ENCODE measurements at regions not wholly inside any gene's neighbourhood (a gene's known extent, or its start where the extent isn't known, plus 50 kb on each side); places are given as distances from the start of the nearest gene placed in this dataset.

- no peak for DNase-seq
- Mint-ChIP-seq H3K27me3 (ENCODE audit: low read depth in 3 of 3) (peaks cover 3 to 4% (median 4%) of the 10 kb centered on the region in 3 donors), H3K4me3 (no peak overlapping the region), H3K4me1 (peaks cover 0 to 8% of the 10 kb centered on the region in 2 donors), H3K27ac (no peak overlapping the region), H3K9me3 (peaks cover 0 to 10% (median 3%) of the 10 kb centered on the region in 6 donors), H3K36me3 (no peaks in the 10 kb centered on the region)
Observed at GRCh38 chr1:213679153-213679552, 308.6 kb upstream of the PROX1 start.

DNA sequence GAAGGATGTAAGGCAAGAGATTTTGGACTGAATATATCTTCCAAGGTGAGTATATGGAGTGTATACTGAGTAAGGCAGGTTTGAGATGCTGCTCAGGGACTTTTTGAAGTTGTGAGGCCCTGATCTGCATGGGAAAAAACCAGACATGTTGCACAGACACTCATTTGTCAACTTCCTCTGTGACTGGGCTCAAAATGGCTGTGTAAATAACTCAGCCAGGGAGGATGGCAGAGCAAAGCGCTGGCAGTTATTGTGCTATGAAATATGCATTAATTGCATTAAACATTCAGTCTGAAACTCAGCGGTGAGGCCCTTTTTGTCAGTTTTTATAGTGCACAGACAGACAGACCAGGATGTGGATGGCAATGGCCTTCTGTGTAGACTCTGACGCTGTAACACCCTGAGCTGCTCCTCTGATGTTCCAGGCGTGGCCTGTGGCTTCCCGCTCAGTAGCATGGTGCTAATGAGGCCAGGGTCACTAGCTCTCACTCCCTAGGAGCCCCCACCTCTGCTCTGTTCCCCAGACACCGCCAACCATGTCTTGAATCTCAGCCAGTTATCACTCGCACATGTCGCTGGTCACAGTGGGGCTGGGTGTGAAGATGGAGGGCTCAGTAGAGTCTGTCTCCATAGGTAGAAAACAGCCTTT is 307.0 kb upstream of the PROX1 start:
- Mint-ChIP-seq H3K9me3 (peaks cover 0 to 13% (median 4%) of the 10 kb centered on the region in 6 donors), H3K4me3 (no peak overlapping the region), H3K27ac (peak overlapping the region in 3 of 6 donors; percentile 58 to 92 (median 85)), H3K36me3 (no peaks in the 10 kb centered on the region), H3K27me3 (ENCODE audit: low read depth in 3 of 3) (peaks cover 0 to 5% (median 4%) of the 10 kb centered on the region in 3 donors), H3K4me1 (peaks cover 0 to 8% of the 10 kb centered on the region in 2 donors)
- peak in 2 of 3 donors; percentile 43 to 54 for DNase-seq

DNA sequence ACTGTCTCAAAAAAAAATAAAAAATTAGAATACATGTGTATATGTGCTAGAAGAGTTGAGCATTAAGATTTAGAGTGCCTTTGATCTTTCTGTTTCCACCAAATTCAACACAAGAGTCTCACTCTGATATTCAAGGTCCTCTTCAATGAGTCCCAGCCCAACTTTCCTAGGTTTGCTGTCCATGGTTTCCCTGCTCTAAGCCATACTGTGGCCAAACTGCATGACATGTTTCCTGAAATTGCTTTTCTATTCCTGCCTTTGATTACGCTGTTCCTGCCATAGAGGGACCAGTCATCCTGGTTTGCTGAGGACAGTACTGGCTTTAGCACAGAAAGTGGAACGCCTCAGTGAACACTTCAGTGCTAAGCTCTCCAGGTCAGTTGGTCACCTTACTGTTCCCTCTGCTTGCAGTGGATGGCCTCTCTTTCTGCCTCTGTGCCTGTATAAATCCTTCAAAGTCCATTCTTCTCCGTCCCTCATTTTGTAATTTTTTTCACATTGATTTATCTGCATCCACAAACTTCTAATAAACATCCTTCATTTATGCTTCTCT is 305.9 kb upstream of the PROX1 start:
- Mint-ChIP-seq H3K36me3 (no peaks in the 10 kb centered on the region), H3K27me3 (ENCODE audit: low read depth in 3 of 3) (peaks cover 0 to 4% (median 3%) of the 10 kb centered on the region in 3 donors), H3K4me3 (no peak overlapping the region), H3K9me3 (peaks cover 0 to 13% (median 3%) of the 10 kb centered on the region in 6 donors), H3K4me1 (peaks cover 0 to 8% of the 10 kb centered on the region in 2 donors), H3K27ac (no peak overlapping the region)
- no peak for DNase-seq

DNA sequence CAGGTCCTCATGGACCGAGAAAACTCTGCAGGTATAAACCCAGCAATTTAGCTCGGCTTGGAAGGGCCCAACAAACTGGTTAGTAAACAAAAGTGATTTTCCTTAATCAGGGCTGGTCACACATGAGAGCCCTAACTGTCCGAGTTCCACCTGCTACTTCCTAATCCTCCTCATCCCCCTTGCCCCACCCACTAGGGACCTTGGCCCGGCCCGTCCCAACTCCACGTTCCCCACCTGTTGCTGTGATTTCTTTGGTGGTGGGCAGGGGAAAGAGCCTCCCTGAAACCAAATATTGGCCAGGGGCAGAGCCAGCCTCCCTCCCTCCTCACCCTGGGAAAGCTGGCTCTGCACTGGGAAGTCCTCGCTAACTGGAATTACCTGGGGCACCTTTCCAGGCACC is 304.2 kb upstream of the PROX1 start:
- Mint-ChIP-seq H3K27me3 (ENCODE audit: low read depth in 3 of 3) (peaks cover 0 to 4% (median 3%) of the 10 kb centered on the region in 3 donors), H3K9me3 (peaks cover 0 to 16% (median 2%) of the 10 kb centered on the region in 6 donors), H3K36me3 (no peaks in the 10 kb centered on the region), H3K4me1 (peaks cover 0 to 8% of the 10 kb centered on the region in 2 donors), H3K4me3 (no peak overlapping the region), H3K27ac (no peak overlapping the region)
- DNase-seq: no peak

- H3K27me3 Mint-ChIP-seq (ENCODE audit: low read depth in 3 of 3): peaks cover 0 to 3% (median 3%) of the 10 kb centered on the region in 3 donors
- no peak overlapping the region for H3K4me3 Mint-ChIP-seq
- H3K27ac Mint-ChIP-seq: no peak overlapping the region
- H3K4me1 Mint-ChIP-seq: peaks cover 0 to 8% of the 10 kb centered on the region in 2 donors
- no peak for DNase-seq
- peaks cover 0 to 19% (median 3%) of the 10 kb centered on the region in 6 donors for H3K9me3 Mint-ChIP-seq
- no peaks in the 10 kb centered on the region for H3K36me3 Mint-ChIP-seq
Observed at GRCh38 chr1:213684454-213684853, 303.3 kb upstream of the PROX1 start.

- H3K36me3 Mint-ChIP-seq: no peaks in the 10 kb centered on the region
- H3K4me3 Mint-ChIP-seq: no peak overlapping the region
- peaks cover 0 to 5% (median 2%) of the 10 kb centered on the region in 3 donors for H3K27me3 Mint-ChIP-seq (ENCODE audit: low read depth in 3 of 3)
- H3K9me3 Mint-ChIP-seq: peaks cover 0 to 19% (median 3%) of the 10 kb centered on the region in 6 donors
- H3K4me1 Mint-ChIP-seq: peaks cover 0 to 2% of the 10 kb centered on the region in 2 donors
- H3K27ac Mint-ChIP-seq: no peak overlapping the region
- no peak for DNase-seq
Observed at GRCh38 chr1:213685992-213686582, 301.7 kb upstream of the PROX1 start.

DNA sequence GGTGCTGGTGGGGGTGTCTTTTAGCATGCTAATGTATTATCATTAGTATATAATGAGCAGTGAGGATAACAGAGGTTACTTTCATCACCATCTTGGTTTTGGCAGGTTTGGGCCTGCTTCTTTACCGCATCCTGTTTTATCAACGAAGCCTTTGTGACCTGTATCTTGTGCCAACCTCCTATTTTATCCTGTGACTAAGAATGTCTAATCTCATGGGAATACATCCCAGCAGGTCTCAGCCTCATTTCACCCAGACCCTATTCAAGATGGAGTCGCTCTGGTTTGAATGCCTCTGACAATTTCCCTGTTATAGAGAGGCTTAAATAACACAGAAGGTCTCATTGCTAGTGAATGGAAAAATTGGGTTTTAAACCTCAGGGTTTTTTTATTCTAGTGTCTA is 300.8 kb upstream of the PROX1 start:
- Mint-ChIP-seq H3K9me3 (peaks cover 0 to 12% (median 3%) of the 10 kb centered on the region in 6 donors), H3K27me3 (ENCODE audit: low read depth in 3 of 3) (peaks cover 0 to 4% (median 2%) of the 10 kb centered on the region in 3 donors), H3K27ac (no peak overlapping the region), H3K4me3 (no peak overlapping the region), H3K4me1 (no peaks in the 10 kb centered on the region), H3K36me3 (no peaks in the 10 kb centered on the region)
- peak in 1 of 3 donors; percentile 3 for DNase-seq

DNA sequence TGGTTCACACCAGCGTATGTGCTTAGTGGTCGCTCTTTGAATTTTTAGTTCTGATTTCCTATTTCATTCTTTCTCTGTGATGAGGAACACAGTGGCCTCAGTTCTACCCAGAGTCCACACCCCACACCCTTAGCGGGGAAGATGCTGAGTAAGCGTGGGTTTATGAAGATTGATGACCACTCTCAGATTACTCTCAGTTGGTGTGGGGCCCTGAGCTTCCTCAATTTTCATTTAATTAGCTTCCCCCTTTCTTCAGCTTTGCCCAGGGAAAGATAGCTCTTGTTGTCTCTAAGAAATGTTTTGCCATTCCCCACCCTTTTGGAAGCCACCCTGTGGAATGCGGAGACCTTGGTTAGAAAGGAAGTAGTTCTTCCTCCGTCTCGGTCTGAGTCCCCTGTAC is 299.9 kb upstream of the PROX1 start:
- Mint-ChIP-seq H3K4me3 (no peak overlapping the region), H3K4me1 (no peaks in the 10 kb centered on the region), H3K9me3 (peaks cover 0 to 11% (median 2%) of the 10 kb centered on the region in 6 donors), H3K27ac (no peak overlapping the region), H3K36me3 (no peaks in the 10 kb centered on the region), H3K27me3 (ENCODE audit: low read depth in 3 of 3) (peaks cover 0 to 4% (median 2%) of the 10 kb centered on the region in 3 donors)
- no peak for DNase-seq

DNA sequence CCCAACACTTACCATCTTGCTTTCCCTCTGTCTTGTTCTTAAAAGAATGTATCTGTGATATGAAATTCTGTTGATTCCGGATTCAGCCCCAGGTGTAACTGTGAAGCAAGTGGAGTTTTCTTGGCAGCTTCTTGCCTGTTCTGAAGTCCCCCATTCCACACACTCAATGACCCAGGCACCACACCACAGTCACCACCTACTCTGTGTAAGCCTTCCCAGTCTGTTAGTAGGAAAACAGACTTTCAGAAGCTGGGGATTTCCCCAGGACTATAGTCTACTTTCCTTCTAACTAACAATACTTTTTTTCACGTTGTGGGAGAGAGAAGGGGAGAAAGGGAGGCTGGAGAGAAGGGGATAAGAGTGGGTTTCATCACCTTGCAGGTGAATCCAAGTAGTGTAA is 299.1 kb upstream of the PROX1 start:
- DNase-seq: no peak
- H3K36me3 Mint-ChIP-seq: no peaks in the 10 kb centered on the region

DNA sequence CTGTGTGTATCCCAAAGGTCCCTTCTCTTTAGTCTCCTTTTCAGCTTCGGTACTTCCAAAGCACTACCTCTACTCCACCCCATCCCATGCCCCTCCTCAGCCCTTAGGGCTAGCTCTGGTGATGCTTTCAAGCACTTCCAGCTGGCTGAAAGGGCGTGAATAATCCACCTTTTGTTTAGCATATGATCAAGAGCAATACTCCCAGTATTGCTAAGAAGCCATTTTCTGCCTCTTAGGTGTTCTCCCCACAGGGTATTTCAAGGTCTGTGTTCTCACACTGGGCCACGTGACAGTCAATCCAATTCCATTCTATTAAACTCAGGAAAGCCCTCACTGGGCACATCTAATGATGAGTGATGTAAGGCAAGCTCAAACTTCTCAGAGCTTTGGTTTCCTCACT is 298.5 kb upstream of the PROX1 start:
- Mint-ChIP-seq H3K4me1 (no peaks in the 10 kb centered on the region), H3K9me3 (peaks cover 0 to 14% (median 2%) of the 10 kb centered on the region in 6 donors)

More for the DNA sequence above, 299.1 kb upstream of the PROX1 start:
- Mint-ChIP-seq H3K27me3 (ENCODE audit: low read depth in 3 of 3) (peaks cover 0 to 4% (median 2%) of the 10 kb centered on the region in 3 donors), H3K27ac (no peak overlapping the region), H3K4me1 (no peaks in the 10 kb centered on the region), H3K9me3 (peaks cover 0 to 14% (median 2%) of the 10 kb centered on the region in 6 donors), H3K4me3 (no peak overlapping the region)

GRCh38 chr1:213690341-213690917 is 297.3 kb upstream of the PROX1 start:
- H3K36me3 Mint-ChIP-seq: no peaks in the 10 kb centered on the region

More for the DNA sequence above, 298.5 kb upstream of the PROX1 start:
- Mint-ChIP-seq H3K27ac (no peak overlapping the region), H3K27me3 (ENCODE audit: low read depth in 3 of 3) (peaks cover 0 to 4% (median 2%) of the 10 kb centered on the region in 3 donors), H3K4me3 (no peak overlapping the region), H3K36me3 (no peaks in the 10 kb centered on the region)
- no peak for DNase-seq

GRCh38 chr1:213692321-213692720 is 295.5 kb upstream of the PROX1 start:
- H3K36me3 Mint-ChIP-seq: no peaks in the 10 kb centered on the region
- peaks cover 0 to 11% (median 0%) of the 10 kb centered on the region in 6 donors for H3K9me3 Mint-ChIP-seq
- no peaks in the 10 kb centered on the region for H3K4me1 Mint-ChIP-seq

More at GRCh38 chr1:213690341-213690917, 297.3 kb upstream of the PROX1 start:
- no peak for DNase-seq
- H3K27ac Mint-ChIP-seq: no peak overlapping the region
- H3K9me3 Mint-ChIP-seq: peaks cover 0 to 11% (median 0%) of the 10 kb centered on the region in 6 donors
- H3K27me3 Mint-ChIP-seq (ENCODE audit: low read depth in 3 of 3): peaks cover 0 to 2% (median 2%) of the 10 kb centered on the region in 3 donors
- H3K4me1 Mint-ChIP-seq: no peaks in the 10 kb centered on the region
- no peak overlapping the region for H3K4me3 Mint-ChIP-seq

GRCh38 chr1:213693864-213694263 is 293.9 kb upstream of the PROX1 start:
- H3K27me3 Mint-ChIP-seq (ENCODE audit: low read depth in 3 of 3): peaks cover 3 to 4% (median 4%) of the 10 kb centered on the region in 3 donors
- no peak overlapping the region for H3K4me3 Mint-ChIP-seq
- no peak for DNase-seq
- no peaks in the 10 kb centered on the region for H3K36me3 Mint-ChIP-seq
- H3K4me1 Mint-ChIP-seq: no peaks in the 10 kb centered on the region
- H3K27ac Mint-ChIP-seq: no peak overlapping the region
- H3K9me3 Mint-ChIP-seq: peaks cover 0 to 5% (median 0%) of the 10 kb centered on the region in 6 donors

More at GRCh38 chr1:213692321-213692720, 295.5 kb upstream of the PROX1 start:
- H3K4me3 Mint-ChIP-seq: no peak overlapping the region
- H3K27ac Mint-ChIP-seq: no peak overlapping the region
- H3K27me3 Mint-ChIP-seq (ENCODE audit: low read depth in 3 of 3): peaks cover 2 to 4% (median 3%) of the 10 kb centered on the region in 3 donors
- no peak for DNase-seq
